AG09319 (cell line): ENCODE measurements at regions not wholly inside any gene's neighbourhood (a gene's known extent, or its start where the extent isn't known, plus 50 kb on each side); places are given as distances from the start of the nearest gene placed in this dataset.

Experiments used
- DNase-seq: peaks from one replicate; pipeline ENCODE4 v3.0.0-alpha.2; 2010; ENCODE audit warnings: low read depth; ENCODE audit errors: extremely low read depth
- CTCF ChIP-seq: IDR thresholded peaks from 2 replicates; pipeline ENCODE4 v1.5.1; 2011; ENCODE audit warnings: low read depth, mild to moderate bottlenecking, inconsistent platforms, low read length, moderate library complexity

DNA sequence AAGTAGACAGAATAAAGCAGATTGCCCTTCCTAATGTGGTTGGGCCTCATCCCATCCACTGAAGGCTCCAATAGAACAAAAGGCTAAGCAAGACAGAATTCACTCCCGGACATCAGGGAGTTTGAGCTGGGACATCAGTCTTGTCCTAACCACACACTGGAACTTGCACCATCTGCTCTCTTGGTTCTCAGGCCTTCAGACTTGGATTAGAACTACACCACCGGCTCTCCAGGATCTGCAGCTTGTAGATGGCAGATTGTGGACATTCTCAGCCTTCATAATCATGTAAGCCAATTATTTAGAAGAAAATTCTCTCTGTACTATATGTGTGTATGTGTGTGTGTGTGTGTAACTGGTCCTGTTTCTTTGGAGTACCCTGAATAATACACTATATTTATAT, 394.7 kb upstream of the LMCD1 start:
- TF ChIP-seq CTCF = no peak

DNA sequence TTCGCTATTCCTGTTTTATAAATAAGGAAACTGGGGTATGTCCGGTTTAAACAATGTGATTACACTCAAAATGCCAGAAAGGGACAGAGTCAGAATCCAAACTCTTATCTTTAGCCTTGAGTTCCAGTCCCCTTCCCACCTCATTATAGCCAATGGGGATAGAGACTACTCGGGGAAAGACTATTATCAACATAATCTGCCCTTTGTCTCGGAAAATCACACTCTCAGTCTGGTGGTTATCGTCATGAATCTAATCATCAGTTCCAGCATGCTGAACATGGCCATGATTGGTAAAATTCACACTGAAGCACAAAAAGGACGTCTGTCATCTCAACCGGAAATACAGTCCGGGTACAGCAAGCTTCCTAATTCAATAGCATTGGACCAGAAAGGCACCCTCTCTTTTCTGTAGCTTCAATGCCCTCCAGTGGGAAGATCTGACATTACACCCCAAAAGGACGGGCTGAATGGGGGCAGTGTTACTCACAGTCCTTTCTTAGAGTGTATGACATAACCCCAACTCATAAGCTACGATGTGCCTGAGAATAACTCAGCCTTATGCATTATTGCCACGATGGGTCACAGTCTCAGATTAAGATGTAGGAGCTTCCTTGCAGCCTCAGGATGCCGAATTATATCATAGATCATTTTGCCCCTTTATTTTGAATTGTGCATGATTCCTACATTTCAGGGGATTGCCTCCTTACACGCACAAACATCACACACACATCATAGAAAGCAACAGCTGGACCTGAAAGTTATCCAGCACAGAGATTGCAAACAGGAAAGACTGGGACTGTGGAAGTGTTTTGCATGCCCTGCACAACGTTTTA, 390.4 kb upstream of the LMCD1 start:
- peak; percentile 56 for TF ChIP-seq CTCF
- DNase-seq = no peak

More for the DNA sequence above, 394.7 kb upstream of the LMCD1 start:
- DNase-seq = no peak

DNA sequence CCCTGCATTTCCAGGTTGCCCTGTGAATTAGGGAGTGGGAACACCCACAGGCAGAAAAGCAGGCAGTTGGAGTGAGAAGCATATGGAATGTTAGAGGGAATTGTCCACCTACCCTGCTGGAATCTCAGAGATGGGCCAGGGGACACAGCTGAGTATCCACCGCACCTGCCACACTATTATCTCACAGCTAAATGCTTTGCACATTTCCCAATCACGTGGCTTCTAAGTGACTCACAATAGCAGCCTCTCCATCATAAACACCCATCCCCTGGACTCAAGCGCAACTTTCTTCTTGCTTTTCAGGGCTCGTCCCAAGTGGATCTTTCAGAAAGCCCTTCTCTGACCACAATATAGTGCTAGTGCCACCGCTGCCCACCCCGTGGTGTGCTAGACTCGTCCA, 389.0 kb upstream of the LMCD1 start:
- no peak for DNase-seq
- no peak for TF ChIP-seq CTCF

GRCh38 chr3:8113626-8114025, 388.0 kb upstream of the LMCD1 start:
- no peak for DNase-seq
- TF ChIP-seq CTCF = no peak

- DNase-seq = no peak
- no peak for TF ChIP-seq CTCF
Observed at GRCh38 chr3:8128686-8129085, 372.9 kb upstream of the LMCD1 start.

GRCh38 chr3:8136553-8136952, 365.1 kb upstream of the LMCD1 start:
- TF ChIP-seq CTCF = no peak
- DNase-seq = no peak

GRCh38 chr3:8143186-8143585, 358.4 kb upstream of the LMCD1 start:
- no peak for DNase-seq
- no peak for TF ChIP-seq CTCF
